GM04503 (cell line): ENCODE measurements at regions not wholly inside any gene's neighbourhood (a gene's known extent, or its start where the extent isn't known, plus 50 kb on each side); places are given as distances from the start of the nearest gene placed in this dataset.

Experiments
- DNase-seq: peaks from one replicate; pipeline ENCODE4 v3.0.0-alpha.2; 2012; ENCODE audit warnings: low read depth

GRCh38 chr5:82334856-82335255, 56.7 kb upstream of the RPS23 start:
- peak; percentile 98 for DNase-seq

- no peak for DNase-seq
These were observed 56.0 kb upstream of the RPS23 start for GRCh38 chr5:82334085-82334692.

GRCh38 chr5:82332886-82333615, 54.9 kb upstream of the RPS23 start:
- DNase-seq: no peak

- DNase-seq: no peak
These were observed 54.1 kb upstream of the RPS23 start for GRCh38 chr5:82332064-82332855.

- DNase-seq: no peak
These were observed 53.4 kb upstream of the RPS23 start for GRCh38 chr5:82331557-82331956.

- DNase-seq: no peak
These were observed 52.5 kb upstream of the RPS23 start for GRCh38 chr5:82330530-82331270.

GRCh38 chr5:82329393-82329792, 51.2 kb upstream of the RPS23 start:
- no peak for DNase-seq
